Mesothelial cell of epicardium (in vitro differentiated cells): ENCODE measurements at regions not wholly inside any gene's neighbourhood (a gene's known extent, or its start where the extent isn't known, plus 50 kb on each side); places are given as distances from the start of the nearest gene placed in this dataset.
A peak's percentile ranks its signal among the peaks of the same experiment; 100 is the strongest.

Experiments used
- DNase-seq, 2 experiments: peaks; one replicate each; pipeline ENCODE4 v3.0.0; 2021; ENCODE audit warnings: low spot score in 2 of 2; ENCODE audit not compliant: unreplicated experiment in 2 of 2
- H3K27ac Mint-ChIP-seq: 2 replicates; pipeline ENCODE4 v1.8.0; 2021; ENCODE audit warnings: mixed read lengths
- H3K27me3 Mint-ChIP-seq: 2 replicates; pipeline ENCODE4 v1.8.0; 2021; ENCODE audit warnings: low read depth, mixed read lengths
- H3K36me3 Mint-ChIP-seq: 2 replicates; pipeline ENCODE4 v1.8.0; 2021; ENCODE audit warnings: mixed read lengths
- H3K4me1 Mint-ChIP-seq: 2 replicates; pipeline ENCODE4 v1.8.0; 2021; ENCODE audit warnings: mixed read lengths
- H3K4me3 Mint-ChIP-seq: 2 replicates; pipeline ENCODE4 v1.8.0; 2021; ENCODE audit warnings: mild to moderate bottlenecking, moderate library complexity, mixed read lengths
- H3K9me3 Mint-ChIP-seq: 2 replicates; pipeline ENCODE4 v1.8.0; 2021; ENCODE audit warnings: mixed read lengths
- CTCF ChIP-seq: fragments of 200-600 bp; sonication (generic); IDR thresholded peaks from one replicate; pipeline ENCODE4 v1.5.0; 2021; ENCODE audit warnings: antibody characterized with exemption; ENCODE audit not compliant: unreplicated experiment

- no peak for TF ChIP-seq CTCF
- Mint-ChIP-seq H3K36me3 (no peaks in the 10 kb centered on the region), H3K4me3 (no peak overlapping the region), H3K9me3 (peaks cover 3% of the 10 kb centered on the region), H3K27ac (peak overlapping the region; percentile 89), H3K27me3 (no peaks in the 10 kb centered on the region), H3K4me1 (peaks cover 43% of the 10 kb centered on the region)
- no peak for DNase-seq
Observed at GRCh38 chr6:3569816-3570215, 113.0 kb upstream of the SLC22A23 start.

GRCh38 chr6:3568396-3569082 is 111.7 kb upstream of the SLC22A23 start:
- Mint-ChIP-seq H3K27ac (peak overlapping the region; percentile 89), H3K4me1 (peaks cover 39% of the 10 kb centered on the region), H3K9me3 (peaks cover 11% of the 10 kb centered on the region), H3K27me3 (no peaks in the 10 kb centered on the region), H3K4me3 (no peak overlapping the region), H3K36me3 (no peaks in the 10 kb centered on the region)
- no peak for TF ChIP-seq CTCF
- DNase-seq, result no peak

GRCh38 chr6:3566812-3567211 is 110.0 kb upstream of the SLC22A23 start:
- Mint-ChIP-seq H3K4me3 (no peak overlapping the region), H3K9me3 (peaks cover 11% of the 10 kb centered on the region), H3K27ac (no peak overlapping the region), H3K4me1 (peaks cover 50% of the 10 kb centered on the region), H3K36me3 (no peaks in the 10 kb centered on the region), H3K27me3 (no peaks in the 10 kb centered on the region)
- DNase-seq, result no peak
- TF ChIP-seq CTCF, result no peak

GRCh38 chr6:3565291-3565690 is 108.4 kb upstream of the SLC22A23 start:
- Mint-ChIP-seq H3K27ac (no peak overlapping the region), H3K9me3 (peaks cover 11% of the 10 kb centered on the region), H3K4me3 (no peak overlapping the region), H3K4me1 (peaks cover 41% of the 10 kb centered on the region), H3K27me3 (no peaks in the 10 kb centered on the region), H3K36me3 (no peaks in the 10 kb centered on the region)
- TF ChIP-seq CTCF, result no peak
- DNase-seq, result no peak

GRCh38 chr6:3561725-3562124 is 104.9 kb upstream of the SLC22A23 start:
- DNase-seq, result no peak
- no peaks in the 10 kb centered on the region for H3K27me3 Mint-ChIP-seq
- H3K4me1 Mint-ChIP-seq, result peaks cover 16% of the 10 kb centered on the region
- H3K27ac Mint-ChIP-seq, result peak overlapping the region; percentile 66
- H3K9me3 Mint-ChIP-seq, result peaks cover 11% of the 10 kb centered on the region
- no peak overlapping the region for H3K4me3 Mint-ChIP-seq
- no peaks in the 10 kb centered on the region for H3K36me3 Mint-ChIP-seq
- no peak for TF ChIP-seq CTCF

- H3K9me3 Mint-ChIP-seq, result peaks cover 15% of the 10 kb centered on the region
- H3K27ac Mint-ChIP-seq, result no peak overlapping the region
- H3K27me3 Mint-ChIP-seq, result no peaks in the 10 kb centered on the region
- H3K4me1 Mint-ChIP-seq, result peaks cover 16% of the 10 kb centered on the region
- no peaks in the 10 kb centered on the region for H3K36me3 Mint-ChIP-seq
- no peak for TF ChIP-seq CTCF
- DNase-seq, result no peak
- no peak overlapping the region for H3K4me3 Mint-ChIP-seq
Observed at GRCh38 chr6:3560211-3560610, 103.4 kb upstream of the SLC22A23 start.
